ENCODE measurements at regions not wholly inside any gene's neighbourhood (a gene's known extent, or its start where the extent isn't known, plus 50 kb on each side); places are given as distances from the start of the nearest gene placed in this dataset.

- no peaks in the 10 kb centered on the region for H3K4me1 ChIP-seq
- no peak overlapping the region for H3K27ac ChIP-seq
- DNase-seq = no peak
- no peaks in the 10 kb centered on the region for H3K36me3 ChIP-seq
- no peaks in the 10 kb centered on the region for H3K9me3 ChIP-seq
- H3K27me3 ChIP-seq = no peaks in the 10 kb centered on the region
- H3K4me3 ChIP-seq = no peak overlapping the region
- intact Hi-C loops (cut with DNase I; ENCODE audit: low total_unique reads) = no loop called here
- TF ChIP-seq POLR2A (IDR thresholded peaks at IDR 0.05) = no peak
- no peak for TF ChIP-seq CTCF (IDR thresholded peaks at IDR 0.05)
Observed at GRCh38 chr10:89891006-89891535, 189.7 kb downstream of the KIF20B start.

- no peak overlapping the region for H3K27ac ChIP-seq
- no peaks in the 10 kb centered on the region for H3K36me3 ChIP-seq
- H3K9me3 ChIP-seq = no peaks in the 10 kb centered on the region
- H3K27me3 ChIP-seq = no peaks in the 10 kb centered on the region
- no peak for DNase-seq
- intact Hi-C loops (cut with DNase I; ENCODE audit: low total_unique reads) = no loop called here
- TF ChIP-seq POLR2A (IDR thresholded peaks at IDR 0.05) (no peak), CTCF (IDR thresholded peaks at IDR 0.05) (no peak)
- H3K4me1 ChIP-seq = no peaks in the 10 kb centered on the region
- H3K4me3 ChIP-seq = no peak overlapping the region
Observed at GRCh38 chr10:89894051-89894450, 192.7 kb downstream of the KIF20B start.

- no peaks in the 10 kb centered on the region for H3K27me3 ChIP-seq
- H3K4me3 ChIP-seq = no peak overlapping the region
- intact Hi-C loops (cut with DNase I; ENCODE audit: low total_unique reads) = no loop called here
- no peak overlapping the region for H3K27ac ChIP-seq
- no peaks in the 10 kb centered on the region for H3K4me1 ChIP-seq
- no peak for DNase-seq
- no peaks in the 10 kb centered on the region for H3K36me3 ChIP-seq
- no peak for TF ChIP-seq POLR2A (IDR thresholded peaks at IDR 0.05)
- TF ChIP-seq CTCF (IDR thresholded peaks at IDR 0.05) = no peak
- H3K9me3 ChIP-seq = no peaks in the 10 kb centered on the region
Observed at GRCh38 chr10:89900554-89900953, 199.2 kb downstream of the KIF20B start.

GRCh38 chr10:89901895-89902294 lies 200.5 kb downstream of the KIF20B start:
- no peak overlapping the region for H3K27ac ChIP-seq
- no peak overlapping the region for H3K4me3 ChIP-seq
- no peak for TF ChIP-seq POLR2A (IDR thresholded peaks at IDR 0.05)
- no peak for TF ChIP-seq CTCF (IDR thresholded peaks at IDR 0.05)
- H3K9me3 ChIP-seq = no peaks in the 10 kb centered on the region
- intact Hi-C loops (cut with DNase I; ENCODE audit: low total_unique reads) = no loop called here
- H3K4me1 ChIP-seq = no peaks in the 10 kb centered on the region
- no peaks in the 10 kb centered on the region for H3K36me3 ChIP-seq
- no peaks in the 10 kb centered on the region for H3K27me3 ChIP-seq
- no peak for DNase-seq

GRCh38 chr10:89904755-89905154 lies 203.4 kb downstream of the KIF20B start:
- H3K36me3 ChIP-seq = no peaks in the 10 kb centered on the region
- no peaks in the 10 kb centered on the region for H3K27me3 ChIP-seq
- no peak for DNase-seq
- H3K27ac ChIP-seq = no peak overlapping the region
- no peak overlapping the region for H3K4me3 ChIP-seq
- TF ChIP-seq CTCF (IDR thresholded peaks at IDR 0.05) = no peak
- TF ChIP-seq POLR2A (IDR thresholded peaks at IDR 0.05) = no peak
- intact Hi-C loops (cut with DNase I; ENCODE audit: low total_unique reads) = no loop called here
- H3K4me1 ChIP-seq = no peaks in the 10 kb centered on the region
- H3K9me3 ChIP-seq = no peaks in the 10 kb centered on the region
